NCI-H82 (cell line): ENCODE measurements at regions not wholly inside any gene's neighbourhood (a gene's known extent, or its start where the extent isn't known, plus 50 kb on each side); places are given as distances from the start of the nearest gene placed in this dataset.
"Not testable (repeated sequence)": the region's sequence is repeated elsewhere in the genome, so short reads cannot be mapped to it uniquely, and the experiment has no call there.

Experiments
- DNase-seq: peaks from one replicate; lab custom pipeline; 2025; lab: John Stamatoyannopoulos, UW

GRCh38 chr15:70248116-70249025 lies 150.7 kb upstream of the TLE3 start:
- peak; percentile 94 for DNase-seq

- no peak for DNase-seq
Observed at GRCh38 chr15:70247281-70247680, 149.6 kb upstream of the TLE3 start.

GRCh38 chr15:70246623-70247220 lies 149.0 kb upstream of the TLE3 start:
- DNase-seq, result no peak

DNA sequence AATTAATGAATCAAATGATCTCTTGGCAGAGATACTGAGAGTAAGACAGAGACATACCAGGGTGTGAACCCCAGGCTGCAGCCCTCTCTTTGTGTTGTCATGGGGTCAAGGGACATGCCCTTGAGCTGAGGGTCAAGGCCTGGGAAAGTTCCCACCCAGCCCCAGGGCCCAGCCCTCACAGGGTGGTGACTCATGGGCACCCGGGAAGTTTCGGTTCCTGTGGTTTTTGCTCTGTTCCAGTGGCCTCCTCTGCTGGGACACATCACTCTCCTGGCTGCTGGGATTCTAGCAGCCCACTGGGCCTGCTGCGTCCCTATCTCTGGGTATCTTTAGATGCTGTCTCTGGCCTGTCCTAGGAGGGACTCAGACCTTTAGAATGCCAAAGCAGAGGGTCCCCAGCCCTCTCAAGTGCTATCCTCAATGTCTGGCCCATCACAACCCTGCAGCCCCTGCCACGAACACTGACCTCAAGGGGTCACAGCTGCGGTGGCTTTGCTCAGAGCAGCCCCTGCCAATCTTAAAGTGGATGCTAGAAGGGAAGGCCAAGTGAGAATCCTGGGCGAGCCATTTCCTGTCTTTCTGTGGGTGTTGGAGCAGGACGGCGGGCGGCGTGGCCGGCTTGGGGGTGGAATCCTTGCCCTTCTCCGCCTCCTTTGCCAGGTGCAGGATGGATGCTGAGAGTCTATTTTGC lies 148.4 kb upstream of the TLE3 start:
- DNase-seq, result no peak

DNA sequence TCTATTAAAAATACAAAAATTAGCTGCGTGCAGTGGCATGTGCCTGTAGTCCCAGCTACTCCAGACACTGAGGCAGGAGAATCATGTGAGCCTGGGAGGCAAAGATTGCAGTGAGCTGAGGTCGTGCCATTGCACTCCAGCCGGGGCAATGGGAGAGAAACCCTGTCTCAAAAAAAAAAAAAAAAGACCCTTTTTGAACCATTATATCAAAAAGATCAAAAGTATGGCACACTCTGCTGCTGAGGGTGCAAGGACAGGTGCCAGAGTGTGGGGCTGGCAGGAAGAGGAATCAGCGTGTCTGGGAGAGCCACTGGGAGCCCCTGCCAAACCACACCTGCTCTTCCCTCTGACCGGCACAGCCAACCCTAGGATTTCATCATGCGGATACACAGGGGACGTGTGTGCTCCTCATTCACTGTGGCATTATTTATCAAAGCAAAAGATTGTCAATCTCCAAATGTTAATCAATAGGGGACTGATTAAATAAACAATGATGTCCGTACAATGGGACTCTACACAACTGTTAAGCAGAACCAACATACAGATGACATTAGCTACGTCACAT lies 147.3 kb upstream of the TLE3 start:
- no peak for DNase-seq

GRCh38 chr15:70243686-70244540 lies 146.2 kb upstream of the TLE3 start:
- peak; percentile 40 for DNase-seq

DNA sequence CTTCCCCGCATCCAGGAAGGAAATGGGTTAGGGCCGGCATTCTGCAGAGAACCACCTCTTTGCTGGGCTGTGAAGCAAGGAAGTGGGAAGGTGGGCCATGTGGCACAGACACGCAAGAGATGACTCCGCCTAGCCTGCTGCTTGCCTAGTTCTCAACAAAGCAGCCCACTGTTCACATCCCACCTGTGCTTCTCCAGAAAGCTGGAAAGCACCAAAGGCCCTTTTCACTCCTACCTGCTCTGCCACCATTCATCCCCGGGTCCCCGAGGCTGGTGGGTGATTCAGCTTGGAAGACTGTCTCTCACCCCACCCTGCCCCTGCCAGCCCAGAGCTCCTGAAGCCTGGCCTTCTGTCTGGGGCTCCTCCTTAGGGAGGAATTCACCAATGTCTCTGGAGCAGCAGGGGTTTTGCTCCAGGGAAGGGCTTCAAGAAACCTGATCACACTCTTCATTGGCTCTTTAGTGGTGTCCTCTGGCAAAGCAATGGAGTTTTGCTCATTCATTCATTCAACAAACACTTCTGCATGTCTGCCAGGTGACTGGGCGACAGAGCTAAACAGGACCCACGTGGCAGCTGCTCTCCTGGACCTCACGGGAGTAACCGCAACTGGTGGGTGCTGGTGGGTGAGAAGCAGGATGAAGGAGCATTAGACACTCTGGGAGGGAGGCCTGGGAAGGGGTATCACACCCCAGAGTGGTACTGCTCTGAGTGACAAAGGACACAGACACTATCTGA lies 145.4 kb upstream of the TLE3 start:
- DNase-seq, result no peak

DNA sequence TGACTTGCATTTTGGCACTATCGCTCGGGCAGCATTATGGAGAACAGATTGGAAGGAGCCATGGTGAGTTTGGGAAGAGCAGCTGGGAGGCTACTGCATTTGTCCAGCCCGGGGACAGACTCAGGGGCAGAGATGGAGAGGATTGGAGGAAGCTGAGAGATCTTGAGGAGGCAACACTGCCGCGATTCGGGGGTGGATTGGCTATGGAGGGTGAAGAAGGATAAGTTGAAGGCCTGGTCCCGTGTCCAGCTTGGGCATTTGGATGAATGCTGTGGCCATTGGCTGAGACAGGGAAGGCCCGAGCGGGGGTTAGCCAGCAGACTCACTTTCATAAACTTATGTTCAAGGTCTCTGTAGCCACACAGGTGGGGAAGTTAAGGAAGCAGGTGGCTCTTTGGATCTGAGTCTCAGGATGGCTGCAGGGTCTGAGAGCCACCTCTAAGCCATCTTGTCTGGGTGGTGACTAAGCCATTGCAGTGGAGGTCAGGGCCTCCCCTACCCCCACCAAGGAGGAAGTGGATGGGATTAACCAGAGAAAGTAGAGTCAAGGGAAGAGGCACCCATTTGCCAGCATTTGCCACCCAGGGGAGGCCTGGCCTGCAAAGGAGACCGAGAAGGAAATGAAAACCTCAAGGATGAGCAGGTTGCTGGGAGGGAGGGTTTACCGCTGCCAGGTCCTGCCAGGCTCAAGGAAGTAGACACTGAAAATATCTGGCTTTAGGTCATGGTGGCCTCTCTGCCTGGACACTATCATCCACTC lies 144.0 kb upstream of the TLE3 start:
- DNase-seq, result no peak

DNA sequence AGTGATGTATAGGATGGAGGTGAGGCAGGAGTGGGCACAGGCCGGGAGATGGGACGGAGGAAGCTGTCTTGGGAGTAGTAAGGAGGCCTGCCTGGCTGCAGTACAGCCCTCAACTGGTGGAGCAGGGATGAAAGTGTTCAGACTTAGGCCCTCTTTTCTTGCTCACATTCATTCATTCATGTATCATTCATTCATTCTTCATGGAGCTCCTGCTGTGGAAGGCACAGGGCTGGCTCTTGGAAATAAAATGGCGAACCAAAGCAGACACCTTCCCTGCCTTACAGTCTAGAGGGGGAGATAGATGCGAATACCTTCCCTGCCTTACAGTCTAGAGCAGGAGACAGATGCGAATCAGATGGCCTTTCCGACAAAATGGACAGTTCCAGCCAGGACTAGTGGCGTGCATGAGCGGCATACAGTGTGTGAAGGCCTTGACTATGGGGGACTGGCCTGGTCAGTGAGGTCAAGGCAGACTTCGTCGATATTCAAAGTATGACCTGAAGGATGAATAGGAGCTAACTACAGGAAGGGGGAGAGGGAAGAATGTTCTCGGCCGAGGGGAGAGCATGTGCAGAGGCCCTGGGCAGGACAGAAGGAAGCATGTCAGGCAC lies 143.2 kb upstream of the TLE3 start:
- DNase-seq, result no peak

GRCh38 chr15:70240082-70240481 lies 142.4 kb upstream of the TLE3 start:
- no peak for DNase-seq

DNA sequence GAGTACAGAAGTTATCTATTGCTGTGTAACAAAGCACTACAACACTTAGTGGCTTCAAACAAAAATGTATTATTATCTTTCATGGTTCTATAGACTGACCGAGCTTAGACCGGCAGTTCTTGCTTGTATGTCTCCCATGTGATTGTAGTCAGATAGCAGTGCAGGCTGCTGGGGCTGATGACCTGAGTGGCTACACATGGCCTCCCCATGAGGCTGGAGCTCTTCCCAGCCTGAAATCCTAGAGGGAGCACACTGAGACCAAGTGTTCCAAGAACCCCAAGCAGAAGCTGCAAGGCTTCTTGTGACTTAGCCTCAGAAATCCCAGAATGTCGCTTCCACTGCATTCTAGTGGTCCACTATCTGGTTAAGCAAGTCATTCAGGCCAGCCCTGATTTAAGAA lies 141.2 kb upstream of the TLE3 start:
- DNase-seq, result no peak

DNA sequence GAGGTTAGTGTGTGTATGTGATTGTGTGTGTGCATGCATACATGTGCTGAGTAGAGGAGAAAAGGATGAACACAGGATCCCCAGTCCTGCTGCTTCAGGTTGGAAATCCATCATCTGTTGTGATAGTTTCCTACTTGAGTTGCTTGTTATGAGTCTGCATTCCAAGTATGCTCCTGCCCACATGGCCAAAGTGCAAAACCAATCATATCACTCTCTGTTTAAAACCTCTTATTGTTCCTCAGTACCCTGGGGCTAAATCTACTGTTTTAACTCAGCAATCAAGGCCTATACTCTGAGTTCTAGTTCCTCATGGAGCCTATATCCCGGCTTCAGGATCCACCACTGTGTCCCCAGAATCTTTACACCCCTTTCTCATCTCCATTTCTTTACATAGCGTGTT lies 139.9 kb upstream of the TLE3 start:
- no peak for DNase-seq

DNA sequence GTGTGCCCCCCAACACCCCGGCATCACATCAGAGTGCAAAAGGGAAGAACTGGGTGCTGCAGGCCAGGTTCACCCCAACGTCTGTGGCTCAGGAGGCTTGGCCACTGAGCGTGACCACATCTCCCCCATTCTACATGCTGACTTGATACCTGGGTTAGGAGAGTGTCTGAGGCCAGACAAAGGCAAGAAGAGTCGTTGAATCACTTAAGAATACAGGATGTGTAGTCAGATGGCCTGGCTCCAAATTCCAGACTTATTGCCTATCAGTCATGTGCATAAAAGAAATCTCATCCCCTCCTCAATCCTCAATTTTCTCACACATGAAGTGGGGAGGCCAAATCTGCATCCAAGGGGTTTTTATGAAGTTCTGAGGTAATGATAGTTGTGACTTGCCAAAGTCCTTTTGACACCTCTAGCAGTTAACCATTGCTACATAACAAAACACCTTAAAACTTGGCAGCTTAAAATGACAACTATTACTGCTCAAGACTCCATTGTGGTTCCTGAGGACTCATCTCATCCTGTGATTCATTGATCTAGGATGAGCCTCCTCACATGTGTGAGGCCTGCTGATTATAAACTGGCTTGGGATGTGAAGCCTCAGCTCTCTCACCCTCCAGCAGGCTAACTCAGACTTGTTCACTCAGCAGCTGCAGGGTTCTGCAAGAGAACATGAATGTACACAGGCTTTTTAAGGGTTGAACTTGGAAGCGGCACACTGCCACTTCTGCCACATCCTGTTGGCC lies 138.8 kb upstream of the TLE3 start:
- DNase-seq, result no peak

DNA sequence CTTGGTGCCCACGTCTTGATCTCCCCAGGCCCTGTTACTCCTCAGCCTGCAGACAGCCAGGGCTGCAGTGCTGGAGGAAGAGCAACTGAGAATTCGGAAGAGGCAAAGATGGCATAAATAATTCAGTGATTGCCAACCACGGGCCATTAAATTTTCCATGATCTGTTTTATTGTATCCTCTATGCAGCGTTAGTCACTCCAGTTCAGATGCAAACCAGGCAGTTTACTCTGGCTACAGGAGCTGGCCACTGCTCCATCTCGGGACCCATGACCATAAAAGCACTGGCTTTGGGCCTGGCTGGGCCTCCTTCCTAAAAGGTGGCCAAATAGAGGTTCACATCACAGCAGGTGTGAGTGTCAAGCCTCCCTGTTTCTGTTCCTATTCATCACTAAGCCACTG lies 137.6 kb upstream of the TLE3 start:
- DNase-seq, result no peak

DNA sequence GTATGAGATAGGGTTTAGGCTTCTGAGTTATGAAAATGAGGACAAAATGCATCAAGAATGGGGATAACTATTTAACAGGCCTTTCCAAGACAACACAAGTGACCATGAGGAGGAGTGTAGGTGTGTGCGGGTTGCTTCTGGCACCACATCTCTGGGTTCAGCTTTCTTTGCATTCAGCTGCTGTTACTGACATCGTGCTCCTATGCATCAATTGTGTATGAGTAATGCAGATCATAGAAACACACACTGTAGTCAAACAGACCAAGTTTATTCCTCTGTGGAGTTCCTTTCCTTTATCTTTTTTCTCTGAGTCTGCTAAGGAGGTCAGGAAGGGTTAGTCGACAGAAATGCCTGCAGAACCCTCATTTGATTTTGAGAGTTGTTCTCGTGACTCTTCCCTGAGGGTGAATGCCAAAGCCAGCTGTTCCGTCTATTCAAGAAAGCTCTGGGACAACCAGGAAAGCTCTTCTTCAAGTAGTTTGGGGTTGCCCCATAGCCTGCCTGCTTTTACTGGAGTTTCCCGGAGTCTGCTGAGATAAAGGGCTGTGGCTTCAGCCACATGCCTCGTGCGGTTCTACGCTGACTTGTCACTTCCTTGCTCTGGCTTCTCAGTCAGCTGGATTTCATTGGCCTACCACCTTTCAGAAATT lies 136.7 kb upstream of the TLE3 start:
- DNase-seq, result no peak

DNA sequence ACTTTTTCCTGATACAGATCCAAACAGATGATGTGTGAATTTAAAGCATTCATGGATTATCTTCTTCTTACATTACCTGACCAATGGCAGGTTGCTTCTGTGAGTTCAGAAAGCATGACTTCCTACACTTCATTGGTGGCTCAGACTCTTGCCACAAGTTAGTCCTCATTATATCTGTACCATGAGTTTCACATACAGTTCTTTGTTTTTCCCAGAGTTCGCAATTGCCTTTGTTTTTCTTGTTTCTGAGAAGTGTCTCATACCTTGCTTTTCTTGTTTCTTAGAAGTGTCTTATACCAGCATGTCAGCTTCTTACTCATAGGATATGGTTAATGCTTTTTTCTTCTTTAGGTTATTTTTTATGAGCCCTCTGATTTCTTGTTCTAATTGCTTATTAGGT lies 133.8 kb upstream of the TLE3 start:
- no peak for DNase-seq

- not testable (repeated sequence) for DNase-seq
Observed at GRCh38 chr15:70227918-70228317, 130.2 kb upstream of the TLE3 start.

DNA sequence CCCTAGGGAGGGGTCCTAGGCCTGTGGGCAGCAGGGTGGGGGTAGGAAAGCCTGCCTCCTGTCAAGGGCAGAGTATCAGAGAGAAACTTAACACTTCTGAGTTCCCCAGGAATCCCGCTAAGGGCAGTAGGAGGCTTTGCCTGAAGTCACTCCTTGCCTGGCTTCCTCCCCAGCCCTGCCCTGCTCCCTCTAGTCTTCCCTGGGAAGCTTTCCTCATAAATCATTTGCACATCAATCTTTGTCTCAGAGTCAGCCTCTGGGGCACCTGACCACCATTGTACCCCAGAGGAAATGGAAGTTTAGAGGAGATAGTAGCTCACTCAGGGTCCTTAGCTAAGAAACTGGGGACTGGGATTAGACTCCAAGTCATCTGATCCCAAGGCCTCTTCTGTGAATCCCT lies 129.4 kb upstream of the TLE3 start:
- no peak for DNase-seq
